Posterior vena cava (tissue), 2 donors: ENCODE measurements at regions not wholly inside any gene's neighbourhood (a gene's known extent, or its start where the extent isn't known, plus 50 kb on each side); places are given as distances from the start of the nearest gene placed in this dataset.

ENCODE experiments used
- DNase-seq: peaks from one replicate; pipeline ENCODE4 v3.0.0-alpha.2; 2020; ENCODE audit warnings: low spot score
- intact Hi-C, 2 donors: fragments of 100-400 bp; cut with DNase I; formaldehyde crosslinking; loops; one replicate each; pipeline versions ENCODE4 v1.14.1 to v1.14.2; 2022 to 2023
- donor health status: DM: yes; HTN: yes; CAD: no.
- donor health status: DM: yes; HTN: yes; CAD: no.

- no peak for DNase-seq
- intact Hi-C loops, result loop anchor here in 1 of 2 donors (5.0 kb wide), 1 partner anchor 86 kb away; no protein-coding TSS in a partner anchor
Measured at GRCh38 chr9:88775966-88776365, 215.3 kb upstream of the S1PR3 start.

GRCh38 chr9:88776717-88777497 lies 214.4 kb upstream of the S1PR3 start:
- intact Hi-C loops, result loop anchor here in 1 of 2 donors (5.0 kb wide), 1 partner anchor 85 kb away; no protein-coding TSS in a partner anchor
- no peak for DNase-seq

- intact Hi-C loops, result loop anchor here in 1 of 2 donors (5.0 kb wide), 1 partner anchor 85 kb away; no protein-coding TSS in a partner anchor
- DNase-seq, result peak; percentile 79
Measured at GRCh38 chr9:88777498-88778312, 213.6 kb upstream of the S1PR3 start.

- DNase-seq, result peak; percentile 73
- intact Hi-C loops, result loop anchor here in 1 of 2 donors (10.0 kb wide), 1 partner anchor 177 kb away; no protein-coding TSS in a partner anchor
Measured at GRCh38 chr9:88781628-88782391, 209.5 kb upstream of the S1PR3 start.

- intact Hi-C loops, result loop anchor here in 1 of 2 donors (10.0 kb wide), 1 partner anchor 178 kb away; no protein-coding TSS in a partner anchor
- DNase-seq, result no peak
Measured at GRCh38 chr9:88782931-88783710, 208.1 kb upstream of the S1PR3 start.

- no peak for DNase-seq
- intact Hi-C loops, result loop anchor here in 1 of 2 donors (10.0 kb wide), 1 partner anchor 179 kb away; no protein-coding TSS in a partner anchor
Measured at GRCh38 chr9:88783711-88784083, 207.6 kb upstream of the S1PR3 start.

- DNase-seq, result no peak
- intact Hi-C loops, result loop anchor here in 1 of 2 donors (5.0 to 10.0 kb wide), 2 partner anchors 180 to 207 kb away; partner anchors contain the start of gene S1PR3
Measured at GRCh38 chr9:88784960-88785359, 206.3 kb upstream of the S1PR3 start.

GRCh38 chr9:88786291-88787079 lies 204.8 kb upstream of the S1PR3 start:
- intact Hi-C loops, result loop anchor here in 1 of 2 donors (5.0 to 10.0 kb wide), 2 partner anchors 182 to 206 kb away; partner anchors contain the start of gene S1PR3
- DNase-seq, result no peak

GRCh38 chr9:88789785-88790184 lies 201.5 kb upstream of the S1PR3 start:
- no peak for DNase-seq
- intact Hi-C loops, result loop anchor here in 1 of 2 donors (5.0 to 10.0 kb wide), 2 partner anchors 185 to 203 kb away; partner anchors contain the start of gene S1PR3

GRCh38 chr9:88791105-88791805 lies 200.0 kb upstream of the S1PR3 start:
- DNase-seq, result no peak
- intact Hi-C loops, result no loop called here

- intact Hi-C loops, result no loop called here
- DNase-seq, result no peak
Measured at GRCh38 chr9:88792502-88792901, 198.8 kb upstream of the S1PR3 start.

- DNase-seq, result no peak
- intact Hi-C loops, result no loop called here
Measured at GRCh38 chr9:88794100-88794499, 197.2 kb upstream of the S1PR3 start.

- intact Hi-C loops, result loop anchor here in 1 of 2 donors (5.0 kb wide), 1 partner anchor 195 kb away; the partner anchor contains the start of gene S1PR3
Measured at GRCh38 chr9:88796947-88797346, 194.3 kb upstream of the S1PR3 start.

GRCh38 chr9:88798476-88798875 lies 192.8 kb upstream of the S1PR3 start:
- intact Hi-C loops, result loop anchor here in 1 of 2 donors (5.0 kb wide), 1 partner anchor 194 kb away; the partner anchor contains the start of gene S1PR3
- DNase-seq, result no peak

More at GRCh38 chr9:88796947-88797346, 194.3 kb upstream of the S1PR3 start:
- no peak for DNase-seq

- no peak for DNase-seq
- intact Hi-C loops, result loop anchor here in 1 of 2 donors (5.0 kb wide), 1 partner anchor 193 kb away; the partner anchor contains the start of gene S1PR3
Measured at GRCh38 chr9:88799541-88800328, 191.5 kb upstream of the S1PR3 start.

GRCh38 chr9:88800329-88800682 lies 191.0 kb upstream of the S1PR3 start:
- intact Hi-C loops, result no loop called here
- no peak for DNase-seq
